Heart left ventricle (tissue), 16 donors: ENCODE measurements at regions not wholly inside any gene's neighbourhood (a gene's known extent, or its start where the extent isn't known, plus 50 kb on each side); places are given as distances from the start of the nearest gene placed in this dataset.

Experiments
- ATAC-seq, 4 donors: fragments of 200-7000 bp; cut with Tn5 transposase; one replicate each; pipeline ENCODE4 v1.9.1; 2020 to 2022; ENCODE audit warnings: moderate library complexity in 4 of 4, mild to moderate bottlenecking in 3 of 4, moderate number of reproducible peaks in 1 of 4
- DNase-seq, 5 donors: peaks; one replicate each; pipeline ENCODE4 v3.0.0-alpha.2; 2020
- H3K27ac ChIP-seq, 12 donors: fragments of 200-600 bp; sonication (generic) in 4 of 12; one replicate each; pipeline versions ENCODE4 v1.5.0 to v1.8.0; 2016 to 2022; ENCODE audit warnings: mild to moderate bottlenecking in 2 of 12
- H3K27me3 ChIP-seq, 9 donors: fragments of 200-600 bp; sonication (generic) in 2 of 9; one replicate each; pipeline versions ENCODE4 v1.5.1 to v1.8.0; 2016 to 2022; ENCODE audit warnings: mild to moderate bottlenecking in 3 of 9
- H3K36me3 ChIP-seq, 9 donors: fragments of 200-600 bp; sonication (generic) in 2 of 9; one replicate each; pipeline versions ENCODE4 v1.5.0 to v1.8.0; 2018 to 2022; ENCODE audit warnings: mild to moderate bottlenecking in 2 of 9
- H3K4me1 ChIP-seq, 12 donors: fragments of 200-600 bp; sonication (generic) in 4 of 12; one replicate each; pipeline versions ENCODE4 v1.5.0 to v1.8.0; 2016 to 2022; ENCODE audit warnings: mild to moderate bottlenecking in 3 of 12
- H3K4me3 ChIP-seq, 12 donors: fragments of 200-600 bp; sonication (generic) in 4 of 12; one replicate each; pipeline versions ENCODE4 v1.5.0 to v1.8.0; 2017 to 2022; ENCODE audit warnings: mild to moderate bottlenecking in 9 of 12, moderate library complexity in 4 of 12
- H3K9me3 ChIP-seq, 12 donors: fragments of 200-600 bp; sonication (generic) in 4 of 12; one replicate each; pipeline versions ENCODE4 v1.5.0 to v1.8.0; 2016 to 2022; ENCODE audit warnings: mild to moderate bottlenecking in 1 of 12
- CTCF ChIP-seq, 12 donors: fragments of 200-600 bp; sonication (generic) in 4 of 12; IDR thresholded peaks; one replicate each; pipeline versions ENCODE4 v1.5.0 to v1.8.0; 2018 to 2022; ENCODE audit warnings: antibody characterized with exemption in 12 of 12, mild to moderate bottlenecking in 5 of 12
- POLR2A ChIP-seq, 2 donors: fragments of 450-650 bp; IDR thresholded peaks; one replicate each; pipeline ENCODE4 v1.6.1; 2017; ENCODE audit warnings: antibody characterized with exemption in 2 of 2, mild to moderate bottlenecking in 2 of 2, moderate library complexity in 2 of 2
- WGBS, 4 donors: extraction: QIAGEN DNeasy Blood & Tissue Kit in 2 of 4; methylation state at CpG; one replicate each; pipeline versions ENCODE4 v1.1.5 to v1.1.7; 2013 to 2018; 5-methylcytosine and 5-hydroxymethylcytosine counted together
- intact Hi-C, 10 donors: fragments of 100-400 bp; cut with DNase I; formaldehyde crosslinking; loops; one replicate each; pipeline versions ENCODE4 v1.11.1 to v1.14.2; 2022
- donor health status: ischemic (EF 13 %, LVEDD 7.1; RV severe dilation, severe dysfunction).
- donor health status: healthy with polysubstance abuse.
- donor health status: DM: no; HTN: yes; CAD: no.
- donor health status: DM: no; HTN: no; CAD: no.
- donor health status: ischemic (EF 25% LVEDD 6.9; RV normal size, moderate dysfunction).
- donor health status: ischemic (EF 25% LVEDD 5.7; RV mildly dilated, moderate dysfunction).
- donor health status: healthy.
- donor health status: DM: yes; HTN: yes; CAD: no.
- donor health status: ischemic (EF 35%, LVEDD 5.7; RV mildly dilated, moderate dysfunction).
- donor health status: nonischemic (EF 11% LVEDD 7.7; RV severe dilation, severe dysfunction).
- donor health status: DM: yes; HTN: yes; CAD: no.
- donor health status: PGD.
- donor health status: ischemic (EF 29% LVEDD 5.4; RV normal size, mild dysfunction).
- donor health status: nonischemic (EF 23%, LVEDD 6.1; RV moderate dilation, normal function).

GRCh38 chr6:153588330-153588729 lies 450.7 kb upstream of the OPRM1 start:
- intact Hi-C loops = no loop called here
- no peak for ATAC-seq
- 86 to 92% (median 89%) methylated on average over 3 of the region's 3 CpGs for WGBS, 4 donors

GRCh38 chr6:153583685-153584084 lies 452.6 kb upstream of the RGS17 start:
- Histone ChIP-seq H3K27me3 (no peaks in the 10 kb centered on the region), H3K36me3 (no peaks in the 10 kb centered on the region), H3K4me1 (no peaks in the 10 kb centered on the region), H3K27ac (no peak overlapping the region), H3K4me3 (no peak overlapping the region), H3K9me3 (peaks cover 0 to 6% (median 0%) of the 10 kb centered on the region in 12 donors)
- intact Hi-C loops = no loop called here
- WGBS, 4 donors = 72 to 88% (median 83%) methylated on average over 2 of the region's 2 CpGs
- no peak for ATAC-seq
- no peak for DNase-seq
- TF ChIP-seq CTCF (IDR thresholded peaks at IDR 0.05) = no peak
- TF ChIP-seq POLR2A (IDR thresholded peaks at IDR 0.05) = no peak

More at GRCh38 chr6:153588330-153588729, 450.7 kb upstream of the OPRM1 start:
- Histone ChIP-seq H3K27ac (no peak overlapping the region), H3K9me3 (no peaks in the 10 kb centered on the region), H3K4me1 (no peaks in the 10 kb centered on the region), H3K4me3 (no peak overlapping the region), H3K27me3 (no peaks in the 10 kb centered on the region), H3K36me3 (no peaks in the 10 kb centered on the region)
- DNase-seq = no peak
- TF ChIP-seq CTCF (IDR thresholded peaks at IDR 0.05) (no peak), POLR2A (IDR thresholded peaks at IDR 0.05) (no peak)

- no peak overlapping the region for H3K27ac ChIP-seq
- DNase-seq (no peak), ATAC-seq (no peak)
- no peaks in the 10 kb centered on the region for H3K27me3 ChIP-seq
- no peak for TF ChIP-seq CTCF (IDR thresholded peaks at IDR 0.05)
- no peak for TF ChIP-seq POLR2A (IDR thresholded peaks at IDR 0.05)
- H3K36me3 ChIP-seq = no peaks in the 10 kb centered on the region
- intact Hi-C loops = no loop called here
- 55 to 70% (median 61%) methylated on average over 2 of the region's 2 CpGs for WGBS, 4 donors
- H3K4me3 ChIP-seq = no peak overlapping the region
- H3K4me1 ChIP-seq = no peaks in the 10 kb centered on the region
- peaks cover 0 to 10% (median 0%) of the 10 kb centered on the region in 12 donors for H3K9me3 ChIP-seq
Observed at GRCh38 chr6:153580776-153581175, 449.7 kb upstream of the RGS17 start.

GRCh38 chr6:153575528-153575927 lies 444.4 kb upstream of the RGS17 start:
- H3K9me3 ChIP-seq = peaks cover 0 to 10% (median 0%) of the 10 kb centered on the region in 12 donors
- H3K4me1 ChIP-seq = no peaks in the 10 kb centered on the region
- ATAC-seq (no peak), DNase-seq (no peak)
- H3K4me3 ChIP-seq = no peak overlapping the region
- intact Hi-C loops = no loop called here
- WGBS, 4 donors = 82 to 87% (median 86%) methylated on average over 3 of the region's 3 CpGs
- no peaks in the 10 kb centered on the region for H3K27me3 ChIP-seq
- H3K27ac ChIP-seq = no peak overlapping the region
- no peaks in the 10 kb centered on the region for H3K36me3 ChIP-seq
- TF ChIP-seq POLR2A (IDR thresholded peaks at IDR 0.05) (no peak), CTCF (IDR thresholded peaks at IDR 0.05) (no peak)
